CD4-positive, alpha-beta T cell treated with Interleukin-4 for 1 hour (primary cell): ENCODE measurements at regions not wholly inside any gene's neighbourhood (a gene's known extent, or its start where the extent isn't known, plus 50 kb on each side); places are given as distances from the start of the nearest gene placed in this dataset.

Experiments
- DNase-seq, 2 donors: peaks; one replicate each; pipeline ENCODE4 v3.0.0-alpha.2; 2020 to 2022

DNA sequence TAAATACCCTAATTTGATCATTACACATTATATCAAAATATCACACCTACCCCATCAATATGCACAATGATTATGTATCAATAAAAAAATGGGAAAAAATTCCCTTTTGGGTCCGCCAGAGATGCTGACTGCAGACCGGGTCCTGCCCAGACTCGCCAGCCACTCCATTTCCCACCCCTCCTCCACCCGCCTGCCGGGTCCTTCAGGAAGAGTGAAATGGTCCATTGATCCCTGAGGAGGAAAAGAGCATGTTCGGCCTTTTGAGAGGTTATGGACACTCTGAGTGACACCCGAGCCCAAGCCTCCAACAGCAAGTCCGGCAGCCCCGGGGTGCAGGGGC, 123.9 kb upstream of the ZFHX3 start:
- DNase-seq, result no peak

DNA sequence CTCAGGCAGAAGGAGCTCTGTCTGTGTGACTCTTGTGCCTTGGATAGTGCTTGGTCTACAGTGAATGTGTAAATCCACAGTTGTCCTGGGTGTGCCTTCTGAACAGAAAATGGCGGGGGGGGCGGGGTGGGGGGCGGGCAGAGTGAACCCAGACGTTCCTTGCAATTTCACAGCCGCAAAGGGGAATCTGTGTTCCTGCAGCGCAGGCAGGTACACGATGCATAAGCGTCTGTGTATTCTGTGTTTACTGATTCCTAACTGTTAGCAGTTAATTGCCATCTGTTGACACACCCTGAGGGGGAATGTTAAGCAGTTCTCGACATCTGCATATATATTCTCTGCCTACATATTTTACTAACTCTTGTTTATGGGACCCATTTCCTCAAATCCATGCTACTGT, 123.5 kb upstream of the ZFHX3 start:
- DNase-seq, result no peak

GRCh38 chr16:73170612-73171038, 122.7 kb upstream of the ZFHX3 start:
- DNase-seq, result no peak

DNA sequence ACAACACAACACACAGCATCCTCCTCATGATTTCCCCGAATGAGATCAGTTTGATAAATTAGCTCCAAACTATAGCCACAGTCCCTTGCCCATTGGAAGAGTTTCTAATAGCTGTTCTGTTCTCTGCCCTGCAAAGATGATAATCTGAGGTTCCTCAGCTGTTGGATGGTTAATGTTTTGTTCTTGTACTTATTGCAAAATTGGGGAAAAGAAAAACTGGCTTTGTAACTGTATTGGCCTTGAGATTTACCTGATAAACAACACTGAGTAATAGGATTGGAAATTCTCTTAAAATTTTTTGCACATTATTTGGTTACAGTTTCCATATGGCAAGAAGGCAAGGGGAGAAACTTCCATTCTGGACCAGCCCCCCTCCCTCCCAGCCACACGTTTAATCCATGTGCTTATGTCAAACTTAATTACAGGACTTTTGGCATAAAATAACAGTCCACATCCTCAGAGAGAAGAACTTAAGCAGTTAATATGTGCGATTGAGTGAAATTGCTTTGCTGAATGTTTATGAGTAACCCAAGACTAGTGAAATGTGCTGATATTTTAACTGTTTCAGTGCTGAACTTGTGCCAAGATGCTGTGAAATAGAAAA, 119.1 kb upstream of the ZFHX3 start:
- no peak for DNase-seq

GRCh38 chr16:73166441-73166851, 118.5 kb upstream of the ZFHX3 start:
- DNase-seq, result no peak

DNA sequence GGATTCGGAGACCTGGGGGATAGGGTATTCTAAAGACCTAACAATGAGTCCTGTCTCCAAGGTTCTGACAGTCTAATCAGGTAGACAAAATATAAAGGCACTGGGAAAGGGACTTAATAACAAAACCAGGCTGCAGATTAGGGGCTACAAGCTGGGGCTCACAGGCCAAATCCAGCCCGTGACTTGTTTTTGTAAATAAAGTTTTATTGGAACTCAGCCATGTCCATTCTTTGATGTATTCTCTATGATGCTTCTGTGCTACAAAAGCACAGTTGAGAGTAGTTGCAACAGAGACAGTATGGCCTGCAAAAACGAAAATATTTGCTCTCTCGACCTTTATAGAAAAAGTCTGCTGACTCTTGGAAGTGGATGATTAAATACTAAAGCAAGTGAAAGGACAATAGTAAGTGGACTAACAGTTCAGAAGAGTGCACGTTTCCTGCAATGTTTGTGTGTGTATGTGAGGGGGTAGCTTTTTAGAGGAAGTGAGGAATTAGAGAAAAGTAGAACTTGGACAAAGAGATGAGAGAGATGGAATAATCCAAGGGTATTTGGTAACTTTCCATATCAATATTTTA, 115.4 kb upstream of the ZFHX3 start:
- no peak for DNase-seq

DNA sequence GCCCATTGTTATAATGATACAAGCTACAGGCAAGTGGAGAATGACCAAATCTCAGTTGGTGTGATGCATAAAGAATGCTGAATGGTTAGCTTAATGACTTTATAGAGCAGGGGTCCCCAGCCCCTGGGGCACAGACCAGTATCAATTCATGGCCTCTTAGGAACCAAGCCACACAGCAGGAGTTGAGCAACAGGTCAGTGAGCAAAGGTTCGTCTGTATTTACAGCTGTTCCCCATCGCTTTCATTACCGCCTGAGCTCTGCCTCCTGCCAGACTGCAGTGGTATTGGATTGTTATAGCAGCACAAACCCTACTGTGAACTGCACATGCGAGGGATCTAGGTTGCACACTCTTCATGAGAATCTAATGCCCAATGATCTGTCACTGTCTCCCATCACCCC, 114.0 kb upstream of the ZFHX3 start:
- no peak for DNase-seq

GRCh38 chr16:73159296-73159695, 111.4 kb upstream of the ZFHX3 start:
- DNase-seq, result peak in 1 of 2 donors; percentile 12

DNA sequence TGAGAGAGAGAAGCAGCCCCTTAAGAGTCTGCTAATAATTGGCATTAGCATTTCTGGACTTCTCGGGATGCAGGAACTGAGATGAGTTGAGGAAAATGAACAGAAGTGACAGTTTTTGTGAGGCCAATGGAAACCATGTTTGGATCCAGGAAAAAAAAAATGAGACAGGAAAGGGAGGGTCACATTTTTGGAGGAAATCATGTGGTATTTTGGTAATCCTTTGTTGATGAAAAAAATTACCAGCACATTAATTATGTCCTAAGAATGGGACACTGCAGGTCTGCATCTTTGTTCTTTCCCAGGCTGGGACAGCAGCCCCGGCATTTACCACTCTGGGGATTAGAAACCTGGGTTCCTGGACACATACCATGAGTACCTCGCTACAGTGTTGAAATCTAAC, 109.9 kb upstream of the ZFHX3 start:
- DNase-seq, result no peak

- peak; percentile 12 to 63 for DNase-seq
Observed at GRCh38 chr16:73154063-73154870, 106.3 kb upstream of the ZFHX3 start.

DNA sequence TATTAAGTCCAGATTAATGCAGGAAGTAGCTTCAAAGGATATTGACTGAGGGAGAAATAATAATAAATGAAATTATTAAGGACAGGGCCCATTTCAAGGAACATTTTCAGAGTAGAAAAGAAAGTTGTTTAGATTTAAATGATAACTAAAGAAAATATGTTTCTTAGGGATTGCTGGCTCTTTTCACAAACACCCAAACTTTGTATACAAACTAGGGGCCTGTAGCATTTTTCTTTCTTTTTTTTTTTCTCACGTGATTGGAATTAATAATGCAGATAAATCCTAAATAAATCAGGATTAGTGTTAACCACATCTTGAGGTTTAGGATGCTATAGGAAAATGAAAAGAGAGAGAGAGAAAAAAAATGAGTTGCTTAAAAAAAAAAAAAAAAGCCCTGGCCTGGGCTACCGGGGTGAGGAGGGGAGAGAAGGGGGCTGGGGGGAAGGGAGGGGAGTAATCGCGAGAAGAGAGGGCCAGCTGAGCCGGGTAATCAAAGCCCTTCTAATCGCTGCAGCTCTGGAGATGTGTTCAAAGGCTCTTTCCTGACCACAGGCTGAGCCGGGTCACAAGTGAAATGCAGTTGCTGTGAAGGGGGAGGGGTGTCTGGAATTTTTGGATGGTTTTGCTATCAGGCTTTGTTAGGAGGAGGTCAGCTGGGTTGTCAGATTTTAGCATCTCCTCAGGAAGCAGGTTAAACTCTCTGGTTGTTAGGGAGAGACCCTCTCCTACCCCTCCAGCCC, 104.6 kb upstream of the ZFHX3 start:
- no peak for DNase-seq

DNA sequence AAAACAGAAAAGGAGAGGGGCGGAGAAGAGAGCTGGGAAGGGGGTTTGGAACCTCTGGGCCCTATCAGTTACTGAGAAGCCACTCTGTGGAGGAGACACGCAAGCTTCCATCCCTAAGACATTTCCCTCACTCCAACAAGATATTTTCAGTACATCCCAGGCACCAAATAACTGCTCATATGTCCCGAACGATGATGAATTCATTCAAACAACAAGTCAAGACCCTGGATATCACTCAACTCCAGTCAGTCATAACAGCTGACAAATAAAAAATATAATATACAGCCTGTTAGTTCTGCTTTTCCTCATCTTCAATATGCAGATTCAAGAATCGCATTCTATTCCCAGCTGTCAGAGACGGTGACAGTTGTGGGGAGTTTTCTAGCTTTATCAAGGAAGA, 104.0 kb upstream of the ZFHX3 start:
- DNase-seq, result no peak

- DNase-seq, result no peak
Observed at GRCh38 chr16:73151225-73151624, 103.3 kb upstream of the ZFHX3 start.

GRCh38 chr16:73150786-73151185, 102.9 kb upstream of the ZFHX3 start:
- DNase-seq, result no peak

DNA sequence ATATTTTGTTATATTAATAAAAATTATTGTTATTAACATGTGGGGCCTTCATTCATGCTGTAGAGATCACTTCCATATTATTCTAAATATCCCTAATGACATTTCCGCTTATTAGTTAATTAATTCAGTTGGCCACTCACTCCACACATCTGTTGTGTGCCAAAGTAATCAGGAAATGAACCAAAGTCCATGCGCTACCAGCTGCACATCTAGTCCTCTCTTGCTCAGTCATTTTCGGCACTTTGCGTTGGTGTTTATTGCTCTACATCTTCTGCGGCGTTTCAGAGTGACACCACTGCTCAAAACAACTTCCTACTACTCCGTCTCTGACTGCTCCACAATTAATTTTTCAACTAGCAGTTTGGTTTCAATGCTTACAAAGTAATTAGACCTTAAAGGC, 101.4 kb upstream of the ZFHX3 start:
- no peak for DNase-seq

DNA sequence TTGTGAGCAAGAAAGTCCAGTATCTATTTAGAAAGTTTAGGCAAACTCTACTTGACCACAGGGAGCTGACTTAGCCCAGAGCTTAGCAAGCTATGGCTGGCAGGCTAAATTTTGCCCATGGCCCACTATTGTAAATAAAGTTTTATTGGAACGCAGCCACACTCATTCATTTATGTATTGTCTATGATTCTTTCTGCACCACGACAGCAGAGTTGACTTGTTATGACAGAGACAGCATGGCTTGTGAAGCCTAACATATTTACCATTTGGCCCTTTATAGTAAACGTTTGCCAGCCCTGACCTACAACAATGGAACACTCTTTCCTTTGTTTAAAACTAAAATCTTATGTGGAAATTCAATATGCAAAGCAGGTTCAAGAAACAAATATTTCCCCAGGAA, 100.0 kb upstream of the ZFHX3 start:
- no peak for DNase-seq

GRCh38 chr16:73145166-73145880, 97.4 kb upstream of the ZFHX3 start:
- no peak for DNase-seq

GRCh38 chr16:73143576-73144422, 95.9 kb upstream of the ZFHX3 start:
- DNase-seq, result no peak

DNA sequence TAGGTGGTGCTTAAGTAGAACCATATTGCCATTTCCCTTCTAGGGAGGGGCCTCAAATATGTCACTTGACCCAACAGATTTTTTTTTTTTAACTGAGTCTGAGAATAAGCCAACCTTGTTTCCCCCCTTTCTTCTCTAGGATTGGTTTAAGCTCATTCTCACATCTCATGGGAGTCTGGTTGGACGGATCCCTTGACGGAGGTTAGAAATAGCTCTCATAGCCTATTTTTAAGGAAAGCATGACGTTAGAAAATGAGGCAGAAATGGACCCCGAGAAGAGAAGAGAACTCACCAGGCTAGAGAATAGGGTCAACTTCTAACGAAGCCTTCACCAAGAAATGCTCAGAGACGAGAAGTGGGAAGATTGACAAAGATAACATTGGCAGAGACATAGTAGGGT, 95.1 kb upstream of the ZFHX3 start:
- no peak for DNase-seq

DNA sequence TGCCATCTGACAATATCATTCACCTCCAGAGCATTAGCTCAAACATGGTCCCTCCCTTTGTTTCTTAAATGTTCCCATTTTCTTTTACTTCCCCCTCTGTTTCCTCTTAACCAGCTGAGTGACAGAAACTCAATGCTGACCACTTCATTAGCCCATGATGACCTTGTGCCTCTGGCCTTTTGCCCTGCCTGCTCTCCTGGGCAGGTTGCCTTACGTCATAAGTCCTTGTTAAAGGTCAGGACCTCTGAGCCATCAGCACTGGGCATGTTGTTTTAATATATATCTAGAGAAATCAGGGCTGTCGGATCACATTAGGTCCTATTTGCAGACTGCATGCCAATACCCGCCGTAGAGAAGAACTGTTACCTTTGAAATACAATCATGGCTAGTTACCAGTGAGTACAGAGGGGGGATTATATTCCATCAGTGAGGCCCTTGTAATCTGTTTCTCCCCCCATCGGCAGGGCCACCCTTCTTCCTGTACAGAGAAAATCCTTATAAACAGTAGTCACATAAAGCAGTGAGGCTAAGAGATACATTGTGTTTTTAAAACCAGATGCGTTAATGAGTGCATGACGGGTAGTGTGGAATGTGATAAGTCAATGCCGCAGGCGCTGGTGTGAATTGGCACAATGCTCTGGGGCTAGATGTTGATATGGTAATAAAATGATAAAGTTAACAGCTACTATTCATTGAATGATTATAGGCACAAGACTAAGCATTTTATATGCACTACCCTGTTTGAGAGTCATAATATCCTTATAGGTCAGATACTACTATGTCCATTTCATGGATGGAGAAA, 94.3 kb upstream of the ZFHX3 start:
- DNase-seq, result peak in 1 of 2 donors; percentile 16

GRCh38 chr16:73140929-73141328, 93.0 kb upstream of the ZFHX3 start:
- no peak for DNase-seq
